Activated naive CD8-positive, alpha-beta T cell (primary cell): ENCODE measurements at regions not wholly inside any gene's neighbourhood (a gene's known extent, or its start where the extent isn't known, plus 50 kb on each side); places are given as distances from the start of the nearest gene placed in this dataset.

Experiments
- H3K27ac Mint-ChIP-seq: one replicate; pipeline ENCODE4 v1.8.0; 2021; ENCODE audit warnings: mixed read lengths
- H3K27me3 Mint-ChIP-seq: one replicate; pipeline ENCODE4 v1.8.0; 2021; ENCODE audit warnings: mixed read lengths
- H3K36me3 Mint-ChIP-seq: one replicate; pipeline ENCODE4 v1.8.0; 2021; ENCODE audit warnings: mixed read lengths
- H3K4me1 Mint-ChIP-seq: one replicate; pipeline ENCODE4 v1.8.0; 2021; ENCODE audit warnings: low read depth, mixed read lengths
- H3K4me3 Mint-ChIP-seq: one replicate; pipeline ENCODE4 v1.8.0; 2021; ENCODE audit warnings: mild to moderate bottlenecking, mixed read lengths
- H3K9me3 Mint-ChIP-seq: one replicate; pipeline ENCODE4 v1.8.0; 2021; ENCODE audit warnings: low read depth, mixed read lengths

GRCh38 chr3:152056481-152056880 is 183.0 kb downstream of the SUCNR1 start:
- Mint-ChIP-seq H3K4me3 (no peak overlapping the region), H3K27me3 (no peaks in the 10 kb centered on the region), H3K4me1 (no peaks in the 10 kb centered on the region), H3K27ac (no peak overlapping the region), H3K9me3 (peaks cover 4% of the 10 kb centered on the region), H3K36me3 (no peaks in the 10 kb centered on the region)

- peaks cover 4% of the 10 kb centered on the region for H3K9me3 Mint-ChIP-seq
- H3K36me3 Mint-ChIP-seq = no peaks in the 10 kb centered on the region
- H3K27ac Mint-ChIP-seq = no peak overlapping the region
- no peaks in the 10 kb centered on the region for H3K4me1 Mint-ChIP-seq
- no peak overlapping the region for H3K4me3 Mint-ChIP-seq
- H3K27me3 Mint-ChIP-seq = no peaks in the 10 kb centered on the region
These were observed 183.5 kb downstream of the SUCNR1 start for GRCh38 chr3:152056987-152057386.

- no peak overlapping the region for H3K27ac Mint-ChIP-seq
- H3K4me3 Mint-ChIP-seq = no peak overlapping the region
- no peaks in the 10 kb centered on the region for H3K36me3 Mint-ChIP-seq
These were observed 185.4 kb downstream of the SUCNR1 start for GRCh38 chr3:152058856-152059255.

GRCh38 chr3:152060701-152061100 is 187.3 kb downstream of the SUCNR1 start:
- no peaks in the 10 kb centered on the region for H3K36me3 Mint-ChIP-seq
- no peak overlapping the region for H3K27ac Mint-ChIP-seq
- no peaks in the 10 kb centered on the region for H3K4me1 Mint-ChIP-seq
- H3K9me3 Mint-ChIP-seq = peaks cover 4% of the 10 kb centered on the region
- H3K4me3 Mint-ChIP-seq = no peak overlapping the region
- no peaks in the 10 kb centered on the region for H3K27me3 Mint-ChIP-seq

More at GRCh38 chr3:152058856-152059255, 185.4 kb downstream of the SUCNR1 start:
- H3K27me3 Mint-ChIP-seq = no peaks in the 10 kb centered on the region
- H3K4me1 Mint-ChIP-seq = no peaks in the 10 kb centered on the region
- H3K9me3 Mint-ChIP-seq = peaks cover 4% of the 10 kb centered on the region

- Mint-ChIP-seq H3K27me3 (no peaks in the 10 kb centered on the region), H3K4me3 (no peak overlapping the region), H3K9me3 (peaks cover 4% of the 10 kb centered on the region), H3K4me1 (no peaks in the 10 kb centered on the region), H3K27ac (no peak overlapping the region), H3K36me3 (no peaks in the 10 kb centered on the region)
These were observed 187.9 kb downstream of the SUCNR1 start for GRCh38 chr3:152061296-152061695.

GRCh38 chr3:152069871-152070270 is 196.4 kb downstream of the SUCNR1 start:
- Mint-ChIP-seq H3K4me3 (no peak overlapping the region), H3K9me3 (no peaks in the 10 kb centered on the region), H3K27me3 (no peaks in the 10 kb centered on the region), H3K27ac (no peak overlapping the region), H3K4me1 (no peaks in the 10 kb centered on the region), H3K36me3 (peaks cover 3% of the 10 kb centered on the region)

GRCh38 chr3:152071315-152071714 is 197.4 kb upstream of the MBNL1 start:
- Mint-ChIP-seq H3K9me3 (no peaks in the 10 kb centered on the region), H3K4me1 (no peaks in the 10 kb centered on the region), H3K36me3 (peaks cover 3% of the 10 kb centered on the region), H3K27ac (no peak overlapping the region), H3K27me3 (no peaks in the 10 kb centered on the region), H3K4me3 (no peak overlapping the region)

GRCh38 chr3:152071924-152072323 is 196.8 kb upstream of the MBNL1 start:
- H3K27me3 Mint-ChIP-seq = no peaks in the 10 kb centered on the region
- H3K9me3 Mint-ChIP-seq = no peaks in the 10 kb centered on the region
- H3K4me3 Mint-ChIP-seq = no peak overlapping the region
- no peaks in the 10 kb centered on the region for H3K4me1 Mint-ChIP-seq
- H3K36me3 Mint-ChIP-seq = peaks cover 3% of the 10 kb centered on the region
- H3K27ac Mint-ChIP-seq = no peak overlapping the region

- no peaks in the 10 kb centered on the region for H3K4me1 Mint-ChIP-seq
- H3K36me3 Mint-ChIP-seq = peaks cover 3% of the 10 kb centered on the region
- H3K27ac Mint-ChIP-seq = no peak overlapping the region
- H3K27me3 Mint-ChIP-seq = no peaks in the 10 kb centered on the region
- no peak overlapping the region for H3K4me3 Mint-ChIP-seq
- no peaks in the 10 kb centered on the region for H3K9me3 Mint-ChIP-seq
These were observed 195.5 kb upstream of the MBNL1 start for GRCh38 chr3:152073267-152073666.

- Mint-ChIP-seq H3K27ac (no peak overlapping the region), H3K9me3 (peaks cover 11% of the 10 kb centered on the region), H3K4me3 (no peak overlapping the region), H3K4me1 (no peaks in the 10 kb centered on the region), H3K36me3 (no peaks in the 10 kb centered on the region), H3K27me3 (no peaks in the 10 kb centered on the region)
These were observed 192.6 kb upstream of the MBNL1 start for GRCh38 chr3:152076148-152076547.

- Mint-ChIP-seq H3K4me1 (no peaks in the 10 kb centered on the region), H3K36me3 (no peaks in the 10 kb centered on the region), H3K27ac (no peak overlapping the region), H3K4me3 (no peak overlapping the region), H3K9me3 (peaks cover 11% of the 10 kb centered on the region), H3K27me3 (no peaks in the 10 kb centered on the region)
These were observed 188.7 kb upstream of the MBNL1 start for GRCh38 chr3:152079980-152080379.

- Mint-ChIP-seq H3K36me3 (no peaks in the 10 kb centered on the region), H3K27me3 (no peaks in the 10 kb centered on the region), H3K4me1 (no peaks in the 10 kb centered on the region), H3K9me3 (peaks cover 11% of the 10 kb centered on the region), H3K27ac (no peak overlapping the region), H3K4me3 (no peak overlapping the region)
These were observed 185.6 kb upstream of the MBNL1 start for GRCh38 chr3:152083135-152083534.

GRCh38 chr3:152084441-152085158 is 184.1 kb upstream of the MBNL1 start:
- no peaks in the 10 kb centered on the region for H3K4me1 Mint-ChIP-seq
- no peak overlapping the region for H3K4me3 Mint-ChIP-seq
- H3K27me3 Mint-ChIP-seq = no peaks in the 10 kb centered on the region
- H3K36me3 Mint-ChIP-seq = no peaks in the 10 kb centered on the region
- no peak overlapping the region for H3K27ac Mint-ChIP-seq
- H3K9me3 Mint-ChIP-seq = peaks cover 7% of the 10 kb centered on the region

- H3K9me3 Mint-ChIP-seq = no peaks in the 10 kb centered on the region
- no peaks in the 10 kb centered on the region for H3K4me1 Mint-ChIP-seq
These were observed 181.6 kb upstream of the MBNL1 start for GRCh38 chr3:152087153-152087552.

GRCh38 chr3:152089528-152089927 is 179.2 kb upstream of the MBNL1 start:
- Mint-ChIP-seq H3K4me1 (no peaks in the 10 kb centered on the region), H3K36me3 (no peaks in the 10 kb centered on the region), H3K4me3 (no peak overlapping the region), H3K9me3 (no peaks in the 10 kb centered on the region), H3K27ac (no peak overlapping the region), H3K27me3 (no peaks in the 10 kb centered on the region)

More at GRCh38 chr3:152087153-152087552, 181.6 kb upstream of the MBNL1 start:
- no peak overlapping the region for H3K27ac Mint-ChIP-seq
- H3K27me3 Mint-ChIP-seq = no peaks in the 10 kb centered on the region
- H3K36me3 Mint-ChIP-seq = no peaks in the 10 kb centered on the region
- H3K4me3 Mint-ChIP-seq = no peak overlapping the region

- Mint-ChIP-seq H3K36me3 (no peaks in the 10 kb centered on the region), H3K4me1 (no peaks in the 10 kb centered on the region), H3K9me3 (no peaks in the 10 kb centered on the region), H3K27ac (no peak overlapping the region), H3K4me3 (no peak overlapping the region), H3K27me3 (no peaks in the 10 kb centered on the region)
These were observed 177.0 kb upstream of the MBNL1 start for GRCh38 chr3:152091725-152092124.
